HL-60 (cell line): ENCODE measurements at regions not wholly inside any gene's neighbourhood (a gene's known extent, or its start where the extent isn't known, plus 50 kb on each side); places are given as distances from the start of the nearest gene placed in this dataset.

Experiments
- DNase-seq, 2 experiments: peaks; one replicate each; pipeline ENCODE4 v3.0.0-alpha.2; 2010 to 2020; ENCODE audit warnings: low read depth in 1 of 2, low spot score in 1 of 2
- H3K27ac ChIP-seq: fragments of 250-450 bp; sonication (Bioruptor Pico); replicated peaks from 2 replicates; pipeline ENCODE4 v1.5.1; 2020; ENCODE audit warnings: mild to moderate bottlenecking, moderate library complexity
- H3K27me3 ChIP-seq: fragments of 250-450 bp; sonication (Bioruptor Pico); 2 replicates; pipeline ENCODE4 v1.5.1; 2021; ENCODE audit warnings: mild to moderate bottlenecking, moderate library complexity; ENCODE audit not compliant: insufficient read depth, poor library complexity, severe bottlenecking
- H3K4me3 ChIP-seq: replicated peaks from 2 replicates; pipeline ENCODE4 v1.5.1; 2011; ENCODE audit warnings: mild to moderate bottlenecking, control low read depth, low read length; ENCODE audit not compliant: insufficient read depth
- GABPA ChIP-seq: IDR thresholded peaks from 2 replicates; pipeline ENCODE4 v1.6.1; 2012; ENCODE audit warnings: low read depth
- POLR2AphosphoS5 ChIP-seq: IDR thresholded peaks from 2 replicates; pipeline ENCODE4 v1.6.1; 2012; ENCODE audit warnings: low read depth
- SPI1 ChIP-seq: IDR thresholded peaks from 2 replicates; pipeline ENCODE4 v1.6.1; 2012; ENCODE audit warnings: low read depth, mild to moderate bottlenecking, borderline replicate concordance
- TF ChIP-seq, protein P1 (sequence below): IDR thresholded peaks from 2 replicates; pipeline ENCODE4 v1.6.1; 2012; ENCODE audit warnings: low read depth; ENCODE audit not compliant: insufficient replicate concordance
- TF ChIP-seq, protein P2 (sequence below): IDR thresholded peaks from one replicate; pipeline ENCODE4 v1.5.1; 2011; ENCODE audit warnings: low read length, control low read depth, inconsistent platforms; ENCODE audit not compliant: insufficient read depth

DNA sequence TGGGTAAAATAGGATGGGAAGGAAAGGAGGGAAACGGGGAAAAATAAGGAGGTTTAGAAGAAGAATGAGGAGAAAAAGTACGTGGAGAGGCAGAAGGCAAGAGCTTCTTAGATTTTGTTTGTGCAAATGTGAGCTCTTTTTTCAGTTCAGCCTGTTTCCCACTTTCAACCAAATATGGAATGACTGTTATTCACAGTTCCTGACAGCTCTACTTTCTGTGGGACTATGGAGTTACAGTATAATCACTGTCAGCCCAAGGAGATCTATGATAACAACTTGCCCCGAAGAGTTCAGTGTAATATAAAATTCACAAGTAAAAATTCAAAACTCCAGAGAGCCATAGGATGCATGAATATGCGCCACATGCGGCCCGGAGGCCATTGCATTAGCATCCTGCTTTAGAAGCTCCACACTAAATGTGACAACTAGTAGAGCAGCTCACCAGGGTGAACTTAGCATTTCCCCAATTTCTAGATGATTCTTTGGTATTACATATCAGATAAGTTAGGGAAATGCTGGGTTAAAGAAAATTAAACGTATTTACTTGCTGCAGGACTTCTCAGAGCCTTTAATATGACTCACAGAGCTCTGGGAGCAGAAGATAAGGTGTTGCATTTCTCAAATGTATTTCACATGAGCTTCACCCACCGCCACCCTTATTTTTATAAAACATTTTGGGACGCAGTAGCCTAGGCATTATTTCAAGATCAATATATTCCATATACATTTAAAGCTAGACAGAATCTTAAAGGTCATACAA lies 234.6 kb downstream of the EBLN2 start:
- TF ChIP-seq, protein P1, sequence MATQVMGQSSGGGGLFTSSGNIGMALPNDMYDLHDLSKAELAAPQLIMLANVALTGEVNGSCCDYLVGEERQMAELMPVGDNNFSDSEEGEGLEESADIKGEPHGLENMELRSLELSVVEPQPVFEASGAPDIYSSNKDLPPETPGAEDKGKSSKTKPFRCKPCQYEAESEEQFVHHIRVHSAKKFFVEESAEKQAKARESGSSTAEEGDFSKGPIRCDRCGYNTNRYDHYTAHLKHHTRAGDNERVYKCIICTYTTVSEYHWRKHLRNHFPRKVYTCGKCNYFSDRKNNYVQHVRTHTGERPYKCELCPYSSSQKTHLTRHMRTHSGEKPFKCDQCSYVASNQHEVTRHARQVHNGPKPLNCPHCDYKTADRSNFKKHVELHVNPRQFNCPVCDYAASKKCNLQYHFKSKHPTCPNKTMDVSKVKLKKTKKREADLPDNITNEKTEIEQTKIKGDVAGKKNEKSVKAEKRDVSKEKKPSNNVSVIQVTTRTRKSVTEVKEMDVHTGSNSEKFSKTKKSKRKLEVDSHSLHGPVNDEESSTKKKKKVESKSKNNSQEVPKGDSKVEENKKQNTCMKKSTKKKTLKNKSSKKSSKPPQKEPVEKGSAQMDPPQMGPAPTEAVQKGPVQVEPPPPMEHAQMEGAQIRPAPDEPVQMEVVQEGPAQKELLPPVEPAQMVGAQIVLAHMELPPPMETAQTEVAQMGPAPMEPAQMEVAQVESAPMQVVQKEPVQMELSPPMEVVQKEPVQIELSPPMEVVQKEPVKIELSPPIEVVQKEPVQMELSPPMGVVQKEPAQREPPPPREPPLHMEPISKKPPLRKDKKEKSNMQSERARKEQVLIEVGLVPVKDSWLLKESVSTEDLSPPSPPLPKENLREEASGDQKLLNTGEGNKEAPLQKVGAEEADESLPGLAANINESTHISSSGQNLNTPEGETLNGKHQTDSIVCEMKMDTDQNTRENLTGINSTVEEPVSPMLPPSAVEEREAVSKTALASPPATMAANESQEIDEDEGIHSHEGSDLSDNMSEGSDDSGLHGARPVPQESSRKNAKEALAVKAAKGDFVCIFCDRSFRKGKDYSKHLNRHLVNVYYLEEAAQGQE = no peak
- TF ChIP-seq SPI1 (no peak), GABPA (no peak), POLR2AphosphoS5 (no peak)
- TF ChIP-seq, protein P2, sequence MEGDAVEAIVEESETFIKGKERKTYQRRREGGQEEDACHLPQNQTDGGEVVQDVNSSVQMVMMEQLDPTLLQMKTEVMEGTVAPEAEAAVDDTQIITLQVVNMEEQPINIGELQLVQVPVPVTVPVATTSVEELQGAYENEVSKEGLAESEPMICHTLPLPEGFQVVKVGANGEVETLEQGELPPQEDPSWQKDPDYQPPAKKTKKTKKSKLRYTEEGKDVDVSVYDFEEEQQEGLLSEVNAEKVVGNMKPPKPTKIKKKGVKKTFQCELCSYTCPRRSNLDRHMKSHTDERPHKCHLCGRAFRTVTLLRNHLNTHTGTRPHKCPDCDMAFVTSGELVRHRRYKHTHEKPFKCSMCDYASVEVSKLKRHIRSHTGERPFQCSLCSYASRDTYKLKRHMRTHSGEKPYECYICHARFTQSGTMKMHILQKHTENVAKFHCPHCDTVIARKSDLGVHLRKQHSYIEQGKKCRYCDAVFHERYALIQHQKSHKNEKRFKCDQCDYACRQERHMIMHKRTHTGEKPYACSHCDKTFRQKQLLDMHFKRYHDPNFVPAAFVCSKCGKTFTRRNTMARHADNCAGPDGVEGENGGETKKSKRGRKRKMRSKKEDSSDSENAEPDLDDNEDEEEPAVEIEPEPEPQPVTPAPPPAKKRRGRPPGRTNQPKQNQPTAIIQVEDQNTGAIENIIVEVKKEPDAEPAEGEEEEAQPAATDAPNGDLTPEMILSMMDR = no peak
- Histone ChIP-seq H3K27ac (no peak overlapping the region), H3K4me3 (no peak overlapping the region), H3K27me3 (peaks cover 3% of the 10 kb centered on the region)
- DNase-seq = no peak

DNA sequence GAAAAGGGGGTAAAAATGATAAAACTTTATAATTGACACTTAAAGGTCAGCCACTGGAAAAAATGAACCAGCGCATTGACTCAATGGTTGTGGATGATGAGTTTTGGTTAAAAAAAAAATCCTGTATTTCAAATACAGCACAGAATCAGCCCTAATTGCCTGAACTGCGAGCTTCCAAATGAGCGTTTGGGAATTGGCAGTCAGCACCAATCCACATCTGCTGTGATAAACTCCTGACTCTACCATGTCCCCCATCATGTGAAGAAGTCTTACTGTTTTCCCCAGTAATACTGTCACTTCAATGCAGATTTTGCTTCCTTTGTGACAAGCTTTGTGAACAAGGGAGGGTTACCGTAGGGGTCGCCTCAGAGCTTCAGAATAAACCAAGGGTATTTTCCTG lies 235.4 kb downstream of the EBLN2 start:
- TF ChIP-seq GABPA (no peak), POLR2AphosphoS5 (no peak), SPI1 (no peak)
- TF ChIP-seq, protein P2 = no peak
- TF ChIP-seq, protein P1 = no peak
- Histone ChIP-seq H3K4me3 (no peak overlapping the region), H3K27me3 (peaks cover 3% of the 10 kb centered on the region), H3K27ac (no peak overlapping the region)
- DNase-seq = no peak

DNA sequence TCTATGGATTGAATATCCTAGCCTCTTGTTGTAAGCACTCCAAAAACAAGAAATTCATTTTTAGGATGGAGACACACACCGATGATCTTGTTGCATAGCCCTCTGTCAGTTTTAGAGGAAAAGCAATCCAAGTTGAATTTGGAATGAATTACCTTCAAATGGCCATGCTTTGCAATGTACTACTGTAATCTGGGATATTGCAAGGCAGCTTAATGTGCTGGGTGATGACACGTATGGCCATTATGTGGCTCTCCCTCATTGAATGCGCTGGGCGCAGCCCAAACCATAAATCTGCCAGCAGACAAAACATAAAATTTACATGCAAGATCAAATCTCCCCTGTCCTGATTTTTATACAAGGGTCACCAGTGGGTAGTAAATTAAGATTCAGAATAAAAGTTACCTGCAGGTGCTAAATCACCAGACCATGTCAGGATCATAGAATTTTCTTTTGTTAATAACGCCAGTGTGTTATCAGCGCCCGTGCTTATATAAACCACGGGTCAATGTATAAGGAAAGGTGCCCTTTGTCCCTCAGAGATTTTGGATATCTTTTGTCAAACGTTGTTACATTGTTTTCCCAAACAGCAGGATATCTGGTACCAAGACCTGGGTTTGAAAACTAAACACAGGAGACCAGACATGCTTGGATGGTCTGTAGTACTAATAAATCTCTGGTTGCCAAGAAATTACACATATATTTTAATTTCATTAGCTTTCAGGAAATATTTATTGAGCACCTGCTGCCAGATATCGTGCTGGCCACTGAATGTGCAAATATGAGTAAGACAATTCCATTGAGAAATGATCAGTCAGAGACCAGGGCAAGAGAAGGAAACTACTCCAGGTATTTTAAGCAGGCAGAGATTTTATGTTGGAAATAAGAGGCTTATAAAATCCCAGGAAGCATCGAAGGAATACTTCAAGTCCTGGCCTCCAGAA lies 237.1 kb downstream of the EBLN2 start:
- Histone ChIP-seq H3K4me3 (no peak overlapping the region), H3K27me3 (peaks cover 3% of the 10 kb centered on the region), H3K27ac (no peak overlapping the region)
- TF ChIP-seq, protein P2 = no peak
- TF ChIP-seq, protein P1 = no peak
- TF ChIP-seq SPI1 (no peak), GABPA (no peak), POLR2AphosphoS5 (no peak)
- no peak for DNase-seq
